ENCODE measurements at regions not wholly inside any gene's neighbourhood (a gene's known extent, or its start where the extent isn't known, plus 50 kb on each side); places are given as distances from the start of the nearest gene placed in this dataset.
A peak's percentile ranks its signal among the peaks of the same experiment; 100 is the strongest.

- DNase-seq: no peak
Measured at GRCh38 chr2:145235312-145235711, 715.4 kb upstream of the ZEB2 start.

- no peak for DNase-seq
Measured at GRCh38 chr2:145230546-145230945, 710.6 kb upstream of the ZEB2 start.

DNA sequence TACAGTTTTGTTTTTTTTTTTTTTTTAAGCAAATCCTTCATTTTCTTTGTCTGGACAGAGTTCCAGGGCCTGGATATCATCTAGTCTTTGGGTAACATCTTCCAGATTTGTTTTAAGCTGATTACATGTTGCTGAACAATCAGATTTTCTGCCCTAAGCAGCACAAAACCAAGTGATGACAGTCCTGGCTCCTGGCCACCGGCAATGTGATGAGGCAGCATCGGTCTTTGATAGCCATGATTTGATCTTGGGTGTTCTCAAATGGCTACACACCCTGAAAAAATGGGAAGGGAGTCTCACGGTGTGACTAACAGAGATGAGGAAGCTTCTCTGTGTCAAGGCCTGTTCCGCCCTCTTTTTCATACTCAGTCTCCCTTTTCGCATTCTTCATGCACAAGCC lies 708.6 kb upstream of the ZEB2 start:
- DNase-seq: no peak

DNA sequence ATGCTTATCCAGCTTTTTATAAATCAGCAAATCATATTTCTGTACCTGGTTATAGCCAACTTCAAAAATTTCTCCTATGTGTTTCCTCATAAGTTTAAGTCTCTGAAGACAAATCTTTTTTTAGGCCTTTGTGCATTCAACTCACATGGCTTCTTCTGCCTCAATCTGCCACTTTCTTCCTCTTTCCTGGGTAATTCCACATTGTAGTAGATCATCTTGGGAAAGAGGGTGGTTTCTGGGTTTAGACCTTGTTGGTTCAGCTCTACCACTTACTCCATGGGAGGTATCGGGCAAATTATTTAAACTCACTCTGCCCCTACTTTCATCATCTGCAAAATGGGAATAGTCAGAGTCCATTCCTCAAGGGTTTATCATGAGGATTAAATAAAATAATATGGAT lies 707.0 kb upstream of the ZEB2 start:
- no peak for DNase-seq

DNA sequence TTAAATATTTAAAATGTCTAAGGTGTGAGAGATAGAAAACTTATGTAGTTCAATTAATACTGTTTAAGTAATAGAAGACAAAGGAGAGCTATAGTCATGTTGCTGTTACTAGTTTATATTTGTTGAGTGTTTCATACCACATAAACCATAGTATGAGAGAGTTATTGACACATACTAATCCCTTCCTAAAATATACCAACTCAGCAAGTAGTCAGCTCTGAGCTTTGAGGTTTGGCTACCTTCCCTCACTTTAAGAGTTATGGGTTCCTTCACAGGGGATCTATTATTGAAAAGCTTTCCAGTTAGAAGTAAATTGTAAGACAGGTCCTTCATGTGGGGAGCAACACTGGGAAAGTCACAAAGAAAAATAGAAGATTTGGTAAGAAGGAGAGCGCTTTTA lies 701.6 kb upstream of the ZEB2 start:
- DNase-seq: no peak

- DNase-seq: no peak
Measured at GRCh38 chr2:145221032-145221431, 701.1 kb upstream of the ZEB2 start.

DNA sequence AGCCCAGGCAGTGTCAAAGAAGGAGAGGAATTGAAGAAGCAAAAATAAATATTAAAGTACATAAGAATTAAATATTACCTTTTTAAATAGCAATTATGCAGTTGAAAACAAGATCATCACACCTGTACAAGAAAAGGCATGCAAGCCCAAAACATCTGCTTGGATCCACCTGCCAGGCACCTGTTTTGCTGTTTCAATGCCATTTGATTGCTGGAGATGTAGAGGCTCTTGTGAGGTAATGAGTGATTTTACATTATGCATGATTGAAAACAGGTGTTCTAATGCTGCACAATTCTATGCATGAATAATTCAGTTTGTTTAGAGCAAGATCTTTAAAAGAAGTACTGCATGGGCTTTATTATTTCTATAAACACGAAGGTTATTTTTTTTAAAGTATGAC lies 700.6 kb upstream of the ZEB2 start:
- DNase-seq: peak; percentile 43 to 51

- DNase-seq: no peak
Measured at GRCh38 chr2:145207884-145208283, 688.0 kb upstream of the ZEB2 start.

GRCh38 chr2:145206496-145207281 lies 686.8 kb upstream of the ZEB2 start:
- no peak for DNase-seq

GRCh38 chr2:145203891-145204290 lies 684.0 kb upstream of the ZEB2 start:
- no peak for DNase-seq

DNA sequence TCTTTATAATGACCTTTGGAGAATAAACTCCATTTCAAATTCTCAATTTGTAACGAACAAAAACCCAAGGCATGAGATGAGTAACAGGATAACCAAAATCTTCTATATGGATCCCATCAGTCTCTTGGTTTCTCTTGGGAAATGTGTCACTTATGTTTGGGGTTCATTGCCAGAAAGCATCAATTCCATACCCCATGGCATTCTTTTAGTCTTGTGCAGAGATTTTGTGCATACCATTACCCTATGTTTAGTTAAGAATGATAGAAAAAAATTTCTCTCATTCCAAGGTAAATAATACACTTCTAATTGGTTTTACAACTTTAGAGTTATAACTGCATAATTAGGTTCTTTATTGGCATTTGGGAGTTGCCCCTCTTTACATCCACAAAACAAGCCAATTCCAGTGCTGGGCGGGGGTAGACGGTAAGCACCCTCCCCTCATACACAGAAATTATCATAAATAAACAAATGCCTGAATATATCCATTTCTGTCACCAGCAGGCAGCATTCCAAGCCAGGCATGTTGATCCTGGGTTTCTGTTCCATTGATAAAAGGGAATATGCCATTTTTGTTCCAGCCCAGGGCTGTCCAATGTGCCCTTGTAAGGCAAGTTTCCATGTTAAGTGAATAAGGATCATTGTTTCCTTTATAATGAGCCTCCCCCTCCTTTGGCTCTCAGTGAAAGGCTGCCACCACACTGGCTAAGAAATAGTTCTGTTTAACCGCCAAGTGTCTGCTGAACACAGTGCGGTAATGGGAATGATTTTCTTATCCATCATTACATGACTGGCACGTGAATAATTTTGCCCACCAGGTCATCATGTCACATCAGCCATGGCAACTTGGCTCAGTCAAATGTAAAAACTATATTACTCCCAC lies 680.1 kb upstream of the ZEB2 start:
- no peak for DNase-seq

DNA sequence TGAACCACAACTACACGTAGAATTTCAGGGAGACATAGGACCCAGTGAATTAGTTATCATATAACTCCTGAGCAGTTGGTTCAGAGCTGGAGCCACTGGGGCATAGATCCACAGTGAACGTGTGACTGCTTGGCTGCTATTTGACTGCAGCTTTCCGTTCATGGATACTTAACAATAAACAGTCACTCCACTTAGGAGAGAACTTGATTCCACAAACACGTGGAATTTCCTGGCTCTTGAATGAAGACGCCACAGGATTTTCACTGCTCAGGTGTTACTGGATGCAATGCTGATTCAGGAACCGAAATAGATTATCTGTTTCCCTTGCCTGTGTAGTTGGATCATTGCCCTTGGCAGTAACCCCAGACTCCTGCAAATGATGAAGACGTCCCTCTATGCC lies 679.1 kb upstream of the ZEB2 start:
- DNase-seq: peak in 1 of 2 experiments; percentile 30

- DNase-seq: no peak
Measured at GRCh38 chr2:145198555-145198954, 678.6 kb upstream of the ZEB2 start.

DNA sequence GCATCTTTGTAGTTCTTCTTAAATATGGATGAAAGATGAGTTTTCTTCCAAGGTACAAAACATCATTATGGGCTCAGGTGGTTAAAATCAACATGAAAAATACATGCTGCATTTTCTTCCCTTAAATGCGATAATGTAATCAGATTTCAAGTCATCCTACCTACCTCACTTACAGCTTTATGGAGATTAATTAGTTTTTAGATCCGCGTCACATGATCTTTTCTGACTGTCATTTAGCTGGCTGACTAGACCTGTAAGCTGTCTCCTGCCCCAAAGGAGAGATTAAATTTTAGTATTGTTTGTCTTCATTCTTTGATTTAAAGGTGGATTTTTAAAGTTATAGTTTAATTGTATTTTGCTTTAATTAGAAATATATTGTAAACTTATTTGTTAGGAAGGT lies 678.0 kb upstream of the ZEB2 start:
- DNase-seq: no peak

GRCh38 chr2:145194673-145195072 lies 674.8 kb upstream of the ZEB2 start:
- DNase-seq: no peak

- DNase-seq: no peak
Measured at GRCh38 chr2:145190031-145190703, 670.2 kb upstream of the ZEB2 start.

- no peak for DNase-seq
Measured at GRCh38 chr2:145186303-145186702, 666.4 kb upstream of the ZEB2 start.

GRCh38 chr2:145185696-145186095 lies 665.8 kb upstream of the ZEB2 start:
- no peak for DNase-seq

GRCh38 chr2:145184741-145185651 lies 665.1 kb upstream of the ZEB2 start:
- DNase-seq: no peak

DNA sequence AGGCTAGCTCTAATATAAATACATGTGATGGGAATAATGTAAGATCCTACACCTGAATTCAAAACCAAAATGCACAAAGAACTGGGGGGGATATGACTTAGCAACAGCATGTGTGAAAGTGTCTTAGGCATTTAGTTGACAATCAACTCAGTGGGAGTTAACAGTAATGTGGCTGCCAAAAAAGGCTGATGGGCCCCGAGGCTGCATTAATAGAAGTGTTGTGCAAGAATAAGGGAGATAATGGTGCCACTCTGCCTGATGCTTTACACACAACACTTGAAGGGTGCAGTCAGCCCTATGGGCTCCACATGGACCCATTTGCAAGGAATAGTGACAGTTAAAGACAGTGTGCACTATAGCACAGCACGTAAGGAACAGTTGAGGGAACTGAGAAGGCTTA lies 649.4 kb upstream of the ZEB2 start:
- DNase-seq: no peak

DNA sequence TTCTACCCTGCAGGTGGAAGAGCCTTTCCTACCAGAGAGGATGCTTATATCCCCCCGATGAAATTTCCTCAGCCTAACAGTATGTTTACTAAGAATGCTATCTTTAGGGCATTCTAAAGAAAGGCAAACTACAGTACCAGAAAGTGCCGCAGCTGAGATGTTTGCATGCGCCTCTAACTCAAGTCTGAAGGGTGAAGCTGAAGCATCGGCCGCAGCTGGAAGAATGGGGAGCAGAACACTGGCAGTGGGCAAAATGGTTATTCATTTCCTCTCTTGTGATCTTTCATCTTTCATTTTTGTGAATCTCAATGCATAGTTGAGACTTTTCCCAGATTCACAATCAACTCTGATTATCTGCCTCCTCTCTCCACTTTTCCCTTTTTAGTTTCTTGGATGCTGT lies 648.2 kb upstream of the ZEB2 start:
- DNase-seq: no peak

- no peak for DNase-seq
Measured at GRCh38 chr2:145166731-145167302, 646.9 kb upstream of the ZEB2 start.
